HK-2 (cell line): ENCODE measurements at regions not wholly inside any gene's neighbourhood (a gene's known extent, or its start where the extent isn't known, plus 50 kb on each side); places are given as distances from the start of the nearest gene placed in this dataset.
"Not testable (repeated sequence)": the region's sequence is repeated elsewhere in the genome, so short reads cannot be mapped to it uniquely, and the experiment has no call there.

Experiments
- DNase-seq: peaks from one replicate; pipeline ENCODE4 v3.0.0-alpha.2; 2018; ENCODE audit not compliant: unreplicated experiment

DNA sequence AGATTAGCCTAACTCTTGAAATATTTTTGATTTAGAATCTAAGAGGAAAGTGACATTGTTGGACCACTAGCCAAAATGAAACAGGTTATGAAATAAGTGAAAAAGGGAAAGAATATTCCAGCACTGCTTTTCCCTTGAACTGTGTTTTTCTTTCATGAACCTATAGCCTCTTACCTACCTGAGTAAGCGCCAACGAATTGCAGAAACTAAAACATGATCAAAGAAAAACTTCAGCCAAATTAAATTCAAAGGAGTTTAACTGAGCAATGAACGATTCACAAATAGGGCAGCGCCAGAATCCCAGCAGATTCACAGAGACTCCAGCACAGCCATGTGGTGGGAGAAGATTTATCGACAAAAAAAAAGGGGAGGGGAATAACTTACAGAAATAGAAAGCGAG, 518.6 kb downstream of the PIK3C3 start:
- no peak for DNase-seq

DNA sequence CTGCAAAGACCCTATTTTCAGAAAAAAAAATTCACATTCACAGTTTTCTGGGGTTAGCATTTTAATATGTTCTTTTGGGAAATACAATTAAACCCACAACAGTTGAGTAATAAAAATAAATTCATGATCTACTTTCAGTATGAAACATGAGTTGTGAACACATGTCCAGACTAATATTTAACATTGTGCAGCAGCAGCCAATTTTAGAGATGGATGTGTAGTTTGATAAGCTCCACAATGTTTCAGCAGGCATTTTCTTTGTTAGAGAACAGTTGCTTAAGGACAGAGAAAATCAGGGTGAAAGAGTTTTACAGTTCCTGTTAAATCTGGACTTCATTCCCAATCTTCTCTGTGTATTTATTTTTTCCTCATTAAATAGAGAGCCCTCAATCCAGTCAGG, 519.5 kb downstream of the PIK3C3 start:
- DNase-seq = no peak

DNA sequence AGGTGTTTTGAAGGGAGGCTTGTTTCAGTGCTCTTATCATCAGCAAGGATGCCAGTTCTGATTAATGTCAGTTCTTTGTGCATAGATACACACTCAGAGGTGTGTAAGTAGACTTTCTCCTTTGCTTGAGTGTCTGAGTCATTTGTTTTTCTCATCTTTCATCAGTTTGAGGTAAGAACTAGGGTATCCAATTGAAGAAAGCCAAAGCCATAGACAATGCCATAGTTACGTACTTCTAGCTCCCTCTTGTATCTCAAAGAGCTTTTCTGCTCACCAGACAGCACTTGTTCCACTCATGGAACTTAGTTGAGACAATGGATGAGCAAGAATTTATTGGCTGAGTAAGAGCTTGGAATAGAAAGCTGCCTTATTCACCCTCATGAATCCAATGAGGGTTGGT, 520.1 kb downstream of the PIK3C3 start:
- DNase-seq = no peak

DNA sequence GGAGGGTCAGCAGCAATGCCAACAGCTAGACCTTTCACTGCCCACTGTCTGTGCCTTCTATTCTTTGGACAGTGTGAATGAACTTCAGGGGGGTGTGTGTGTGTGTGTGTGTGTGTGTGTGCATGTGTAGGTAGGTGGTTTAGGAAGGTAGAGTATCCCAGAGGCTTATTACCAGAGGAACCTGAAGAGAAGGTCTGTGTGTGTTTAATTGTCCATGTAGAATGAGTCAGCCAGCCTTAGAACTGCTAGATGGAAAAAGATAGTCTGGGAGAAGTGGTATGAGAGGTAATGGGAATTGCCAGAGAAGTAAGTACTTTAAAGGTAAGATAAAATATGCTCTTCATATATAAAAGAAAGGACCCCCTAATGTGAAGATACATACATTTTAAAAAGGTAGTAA, 522.2 kb downstream of the PIK3C3 start:
- DNase-seq = no peak

DNA sequence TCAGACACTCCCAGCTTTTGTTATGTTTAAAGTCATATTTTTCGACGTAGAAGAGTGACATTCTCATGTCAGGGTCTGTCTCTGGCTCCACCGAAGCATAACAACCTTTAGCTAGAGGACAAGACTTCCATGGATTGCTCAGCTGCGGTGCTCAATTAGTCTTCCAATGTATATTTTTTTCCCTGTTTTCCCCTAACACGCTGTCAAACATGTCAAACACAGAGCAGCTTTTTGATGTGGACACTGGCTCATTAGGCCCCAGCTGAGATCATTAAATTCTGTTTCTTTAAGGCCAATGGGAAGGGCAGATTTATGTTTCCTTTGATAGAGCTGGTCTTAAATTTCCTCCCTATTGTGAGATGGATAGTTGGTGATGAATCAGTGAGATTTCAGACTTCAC, 525.4 kb downstream of the PIK3C3 start:
- no peak for DNase-seq

DNA sequence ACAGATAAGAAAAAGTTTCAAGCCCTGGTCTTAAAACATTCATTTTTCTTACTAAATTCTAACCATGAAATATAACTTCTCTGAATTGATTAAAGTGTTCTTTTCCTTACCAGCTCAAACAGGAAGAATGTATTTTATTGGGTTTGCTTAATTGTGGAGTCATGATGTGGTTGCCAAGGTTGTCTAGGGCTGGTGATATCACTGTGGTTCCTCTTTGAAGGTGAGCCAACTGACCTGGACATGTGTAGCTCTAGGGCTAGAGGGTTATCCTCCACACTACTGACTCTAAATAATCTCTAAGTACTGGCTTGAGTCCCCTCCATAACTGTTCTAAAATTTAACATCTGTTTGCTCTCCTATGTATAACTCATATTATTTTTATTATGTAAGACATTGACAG, 529.6 kb downstream of the PIK3C3 start:
- no peak for DNase-seq

DNA sequence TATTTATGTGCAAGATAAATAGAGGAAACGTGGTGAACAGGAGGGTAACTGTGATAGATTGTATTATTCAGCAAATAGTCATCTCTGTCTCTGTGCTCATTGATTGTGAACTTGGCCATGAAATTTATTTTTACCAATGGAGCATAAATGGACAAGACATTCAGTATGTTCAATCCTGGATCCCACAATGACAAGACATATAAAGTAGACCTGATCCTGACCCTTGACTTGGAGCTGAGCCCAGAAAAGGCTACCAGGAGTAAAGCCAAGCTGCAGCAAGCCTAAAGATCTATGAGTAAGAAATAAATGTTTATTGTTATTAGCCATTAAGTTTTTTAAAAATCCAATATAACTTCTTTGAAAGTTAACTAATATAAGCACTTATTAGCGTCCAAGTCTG, 531.2 kb downstream of the PIK3C3 start:
- no peak for DNase-seq

DNA sequence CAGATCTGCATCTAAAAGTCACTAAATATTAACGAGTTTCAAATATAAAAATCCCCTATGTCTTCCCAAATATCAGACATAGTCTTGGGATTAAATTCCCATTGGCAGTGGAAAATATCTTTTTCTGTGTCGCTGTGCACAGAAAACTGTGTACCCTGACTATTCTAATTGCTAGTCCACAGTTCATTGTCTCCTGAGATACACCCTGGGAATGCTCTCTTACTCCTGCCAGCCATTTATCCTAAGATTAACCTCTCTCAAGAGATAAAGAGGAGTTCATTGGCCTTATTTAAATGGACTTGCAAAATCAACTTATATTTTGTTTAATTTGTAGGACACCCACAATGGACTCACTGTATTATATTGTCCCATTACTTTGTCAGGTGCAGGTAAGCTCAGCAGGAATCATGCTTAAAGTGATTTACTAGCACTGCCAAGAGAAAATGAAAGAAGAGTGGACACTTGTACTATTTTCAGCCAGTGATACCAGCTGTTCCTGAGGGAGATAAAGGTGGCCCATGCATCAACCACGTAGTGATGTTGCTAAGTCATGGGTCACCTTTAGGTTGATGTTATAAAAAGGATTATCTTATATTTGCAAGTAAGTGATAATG, 553.8 kb downstream of the PIK3C3 start:
- no peak for DNase-seq

DNA sequence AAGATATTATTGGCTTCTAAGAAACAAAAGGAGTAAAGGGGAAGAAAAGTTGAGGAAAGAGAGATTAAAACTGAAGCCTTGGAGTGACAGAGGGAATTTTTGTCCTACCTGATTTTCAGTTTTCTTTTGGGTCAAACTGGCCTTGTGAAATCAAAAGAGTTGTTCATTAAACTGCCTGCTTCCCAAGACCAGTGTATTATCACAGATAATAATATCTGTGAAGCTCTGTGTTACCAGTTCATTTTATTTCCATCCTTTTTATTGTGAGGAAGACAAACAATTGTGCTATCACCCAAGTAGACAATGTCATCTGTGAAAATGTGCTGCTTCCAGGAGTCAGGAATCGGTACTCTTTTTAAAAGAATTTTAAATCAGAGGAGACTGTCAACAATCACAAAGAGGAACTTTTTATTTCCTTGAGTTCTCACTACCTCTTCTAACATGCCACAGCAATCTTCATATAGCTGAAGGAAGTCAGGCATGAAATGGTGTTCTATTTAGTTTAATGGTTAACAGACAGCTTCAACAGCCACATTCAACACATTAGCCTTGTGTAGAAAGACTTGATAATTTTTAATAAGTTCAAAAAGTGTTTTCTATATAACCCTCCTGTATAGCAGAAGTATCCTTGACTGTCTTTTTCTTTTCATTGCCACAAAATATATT, 554.8 kb downstream of the PIK3C3 start:
- DNase-seq = no peak

DNA sequence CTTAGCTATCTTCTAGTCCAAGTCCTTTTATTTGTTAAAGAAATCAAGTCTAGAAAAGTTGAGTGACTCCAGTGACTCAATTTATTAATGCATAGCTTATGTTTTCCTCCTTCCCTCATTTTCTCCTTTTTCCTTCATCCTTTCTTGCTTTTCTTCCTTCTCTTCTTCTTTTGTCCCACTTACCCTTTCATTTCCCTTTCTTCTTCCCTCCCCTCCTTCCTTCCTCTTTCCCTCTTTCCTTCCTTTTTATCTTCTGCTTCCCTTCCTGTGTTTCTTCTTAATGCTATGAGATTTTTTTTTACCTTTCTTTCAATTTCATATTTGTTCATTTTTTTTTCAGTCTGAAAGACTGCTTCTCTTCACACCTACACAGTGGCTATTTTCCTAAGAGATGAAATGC, 555.5 kb downstream of the PIK3C3 start:
- DNase-seq = no peak

DNA sequence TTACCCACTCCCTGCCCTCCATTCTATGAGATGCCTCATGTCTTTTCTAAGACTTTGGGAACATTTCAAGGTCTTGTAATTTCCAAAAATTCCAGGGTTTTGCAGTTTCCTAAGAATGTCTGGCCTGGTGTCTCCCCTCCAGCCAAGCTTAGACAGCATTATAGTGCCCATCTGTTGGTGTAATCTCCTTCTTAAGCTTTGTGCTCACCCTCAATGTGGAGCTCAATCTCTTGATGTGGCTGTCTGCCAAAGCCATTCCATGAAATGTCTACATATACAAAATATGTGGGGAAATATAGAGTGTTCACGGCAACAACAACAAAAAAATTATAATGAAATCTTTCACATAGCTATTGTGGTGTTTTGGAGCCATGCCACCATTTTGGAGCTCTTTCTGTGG, 558.4 kb downstream of the PIK3C3 start:
- no peak for DNase-seq

DNA sequence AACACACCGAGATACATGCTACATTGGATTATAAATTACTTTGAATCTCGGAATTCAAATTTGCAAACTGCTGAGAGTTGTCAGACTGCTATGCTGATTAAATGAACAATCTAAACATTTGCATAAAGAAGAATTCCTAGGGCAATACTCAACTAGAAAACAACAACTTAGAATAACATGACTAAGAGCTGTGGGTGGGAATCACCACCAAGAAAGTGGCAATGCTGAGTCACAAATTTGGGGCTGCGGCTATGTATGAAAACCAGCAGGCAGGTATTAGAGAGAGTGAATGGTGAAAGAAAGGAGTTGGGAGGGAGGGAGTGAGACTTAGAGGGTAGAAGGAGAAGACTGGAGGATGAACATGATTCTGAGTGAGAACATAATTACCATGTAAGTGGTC, 559.5 kb downstream of the PIK3C3 start:
- peak; percentile 13 for DNase-seq

DNA sequence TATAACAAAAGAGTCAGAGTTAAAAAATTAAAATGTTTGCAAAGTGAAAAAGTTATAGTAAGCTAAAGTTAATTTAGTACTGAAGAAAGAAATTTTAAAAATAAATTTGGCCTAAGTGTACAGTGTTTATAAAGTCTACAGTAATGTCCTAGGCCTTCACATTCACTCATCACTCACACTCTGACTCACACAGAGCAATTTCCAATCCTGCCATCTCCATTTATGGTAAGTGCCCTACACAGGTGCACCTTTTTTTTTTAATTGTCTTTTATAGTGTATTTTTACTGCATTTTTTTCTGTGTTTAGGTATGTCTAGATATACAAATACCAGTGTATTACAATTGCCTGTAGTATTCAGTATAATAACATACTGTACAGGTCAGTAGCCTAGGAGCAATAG, 562.9 kb downstream of the PIK3C3 start:
- DNase-seq = no peak

DNA sequence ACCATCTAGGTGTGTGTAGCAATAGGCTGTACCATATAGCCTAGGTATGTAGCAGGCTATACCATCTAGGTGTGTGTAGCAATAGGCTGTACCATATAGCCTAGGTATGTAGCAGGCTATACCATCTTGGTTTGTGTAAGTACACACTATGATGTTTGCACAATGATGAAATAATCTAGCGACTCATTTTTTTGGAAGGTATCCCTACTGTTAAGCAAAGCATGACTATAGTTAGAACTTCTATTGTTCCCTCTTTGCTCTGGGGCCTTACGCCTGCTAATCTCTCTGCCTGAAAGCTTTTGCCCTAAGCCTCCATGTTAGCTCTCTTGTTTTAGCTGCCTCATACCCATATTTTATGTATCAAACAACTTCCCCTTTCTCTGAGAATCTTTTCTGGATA, 563.3 kb downstream of the PIK3C3 start:
- not testable (repeated sequence) for DNase-seq

DNA sequence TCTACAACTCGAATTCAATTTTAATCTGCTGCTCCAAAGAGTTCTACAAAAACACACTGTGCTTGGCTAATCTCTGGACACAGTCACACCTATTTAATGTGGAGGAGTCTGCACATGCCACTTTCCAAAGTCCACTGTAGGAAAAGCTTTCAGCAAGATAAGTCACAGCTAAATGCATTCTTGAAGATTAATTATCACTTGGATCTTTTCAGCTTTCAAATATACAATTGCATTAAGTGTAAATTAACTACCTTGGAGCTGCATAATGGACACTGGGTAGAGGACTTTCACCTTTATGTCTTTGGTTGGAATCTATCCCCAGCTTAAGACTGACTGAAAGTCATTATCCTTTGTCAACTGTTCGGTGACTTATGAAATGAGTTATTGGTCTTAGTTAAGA, 565.1 kb downstream of the PIK3C3 start:
- no peak for DNase-seq

DNA sequence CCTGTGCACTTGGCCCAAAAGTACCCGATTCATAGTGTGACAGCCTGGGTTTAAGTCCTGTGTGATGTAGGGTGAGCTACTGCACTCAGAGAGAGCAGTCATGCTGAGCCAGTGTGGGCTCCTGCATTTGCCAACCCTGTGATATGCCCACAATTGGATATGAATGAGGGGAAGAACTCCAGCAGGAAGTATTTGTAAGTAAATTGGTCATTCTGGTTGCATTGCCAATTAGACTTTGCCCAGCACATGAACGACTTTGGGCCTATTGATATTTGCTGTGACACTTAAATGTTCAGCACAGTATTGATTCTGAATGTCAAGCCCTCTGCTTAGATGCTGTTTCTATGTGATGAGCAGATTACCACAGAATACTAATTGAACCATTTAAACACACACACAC, 570.9 kb downstream of the PIK3C3 start:
- DNase-seq = no peak

DNA sequence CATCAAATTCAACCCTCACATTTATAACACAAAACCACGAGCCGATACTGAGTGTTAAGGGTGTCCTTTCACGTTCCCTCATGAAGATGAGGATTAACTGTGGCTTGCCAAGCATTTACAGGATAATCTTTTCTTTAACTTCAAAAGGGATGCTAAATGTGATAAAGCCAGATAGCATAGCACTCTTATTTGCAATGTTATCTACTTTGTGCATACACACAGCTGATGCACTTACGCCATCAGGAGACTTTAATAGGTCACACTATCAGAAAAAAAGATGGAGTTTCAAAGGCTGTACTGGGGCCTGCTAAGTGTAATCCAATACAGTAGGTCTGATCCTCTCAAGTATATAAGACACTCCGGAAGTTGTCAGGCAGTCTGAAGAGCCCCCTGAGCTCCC, 572.7 kb downstream of the PIK3C3 start:
- DNase-seq = no peak

DNA sequence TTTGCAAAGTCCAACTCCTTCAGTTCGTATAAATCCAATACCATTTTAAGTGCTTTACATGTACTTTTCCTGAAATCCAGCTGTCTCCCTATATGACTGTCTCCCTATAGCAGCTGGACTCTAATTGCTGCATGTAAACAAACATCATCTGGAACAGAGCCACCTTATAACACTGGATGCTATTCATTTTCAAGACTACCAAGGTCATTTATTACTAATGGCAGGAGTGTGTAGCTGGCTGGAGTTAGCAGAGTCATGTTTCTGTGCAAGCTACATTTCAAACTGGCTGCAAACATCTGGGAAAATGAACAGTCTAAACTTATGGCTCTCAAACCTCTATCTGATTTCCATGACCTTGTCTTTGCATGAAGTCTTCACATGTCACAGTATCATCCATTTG, 575.2 kb downstream of the PIK3C3 start:
- no peak for DNase-seq

DNA sequence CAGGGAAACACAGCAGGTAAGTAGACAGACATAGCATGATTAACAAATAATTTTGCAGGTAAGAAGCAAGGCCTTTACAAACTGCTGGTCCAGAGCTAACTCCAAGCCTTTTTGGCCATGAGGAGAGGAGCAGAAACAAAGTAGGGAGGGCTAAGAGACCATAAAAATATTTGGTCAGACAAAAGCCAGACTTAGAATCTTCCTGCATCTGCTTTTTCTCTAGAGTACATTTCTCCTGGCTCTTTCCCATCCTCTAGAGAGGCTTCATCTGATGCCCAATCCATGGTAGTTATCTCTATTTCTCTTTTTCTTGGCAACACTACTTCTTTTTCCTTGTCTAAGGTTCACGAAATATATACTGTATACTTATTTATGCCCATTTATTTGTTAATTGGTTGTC, 577.1 kb downstream of the PIK3C3 start:
- no peak for DNase-seq

DNA sequence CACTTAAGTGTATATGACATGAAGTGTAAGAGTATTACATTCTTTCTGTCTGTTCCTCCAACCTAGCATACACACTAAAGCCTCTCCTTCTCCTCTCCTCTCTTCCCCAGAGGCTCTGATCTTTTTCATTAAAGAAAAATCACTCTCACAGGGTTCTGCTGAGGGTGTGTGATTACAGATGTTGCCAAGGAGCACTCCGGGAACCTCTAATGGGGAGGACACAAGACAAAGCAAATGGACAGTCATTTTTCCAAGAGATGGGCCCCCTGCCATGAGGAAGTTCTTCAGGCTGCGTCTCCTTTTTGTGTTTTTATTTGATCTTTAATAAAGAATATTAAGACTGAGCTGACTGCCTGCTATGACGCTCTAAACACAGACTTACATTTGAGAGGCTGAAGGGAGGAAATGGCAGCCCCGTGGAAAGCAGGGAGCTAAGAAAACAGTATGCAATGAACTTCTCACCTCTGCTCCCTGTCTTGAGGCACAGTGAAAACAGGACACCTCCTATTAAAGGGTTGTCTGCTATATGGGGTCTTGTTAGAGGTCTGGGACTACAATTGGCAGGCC, 578.1 kb downstream of the PIK3C3 start:
- no peak for DNase-seq

DNA sequence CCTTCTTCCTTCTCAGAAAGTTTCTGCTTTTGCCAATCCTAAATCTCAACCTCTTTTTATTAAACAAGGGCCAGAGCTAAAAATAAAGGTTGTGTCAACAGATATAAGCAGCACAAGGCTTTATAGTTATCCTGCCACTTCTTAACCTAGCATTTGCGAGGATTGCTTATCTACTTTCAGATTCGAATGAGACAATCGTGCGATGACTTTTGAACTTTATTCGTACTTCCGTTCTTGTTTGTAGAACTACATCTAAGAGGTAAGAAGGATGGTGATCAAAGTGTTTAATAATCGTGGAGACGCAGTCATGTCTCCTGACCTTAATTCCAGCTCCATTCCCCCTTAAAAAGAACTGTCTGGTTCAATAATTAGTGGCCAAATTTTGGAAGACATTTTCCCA, 578.6 kb downstream of the PIK3C3 start:
- DNase-seq = no peak

DNA sequence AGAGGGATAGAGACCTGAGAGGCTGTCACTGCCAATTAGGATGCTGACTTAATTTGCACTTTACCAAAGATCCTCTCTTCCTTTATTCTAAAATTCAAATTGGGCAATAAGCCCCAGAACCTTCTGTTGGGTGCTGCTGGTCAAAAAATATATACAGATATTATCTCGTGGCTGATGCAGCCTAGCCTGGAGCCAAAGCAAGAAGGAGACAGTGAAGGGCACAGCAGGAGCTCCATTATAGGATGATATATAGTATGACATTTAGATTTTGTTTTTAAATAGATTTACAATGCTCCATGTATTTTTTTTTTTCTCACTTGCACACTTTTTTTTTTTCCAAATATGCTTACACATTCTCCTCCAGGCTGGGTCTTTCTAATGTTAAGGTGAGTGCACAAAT, 579.3 kb downstream of the PIK3C3 start:
- no peak for DNase-seq

DNA sequence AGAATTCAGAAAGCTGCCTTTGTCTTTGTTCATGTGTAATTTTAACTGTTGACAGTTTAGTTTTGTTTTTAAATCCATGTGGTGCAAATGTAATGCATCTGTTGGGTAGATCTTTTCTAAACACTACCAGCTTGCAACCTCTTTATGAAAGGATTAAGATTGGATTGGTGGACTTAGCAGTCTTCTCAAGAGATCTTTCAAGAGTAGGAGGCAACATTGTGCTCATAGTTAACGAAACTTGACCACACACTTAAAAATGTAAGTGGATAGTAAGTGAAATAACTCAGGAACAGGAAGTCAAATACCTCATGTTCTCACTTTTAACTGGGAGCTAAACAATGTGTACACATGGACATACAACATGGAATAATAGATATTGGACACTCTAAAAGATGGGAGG, 579.0 kb downstream of the RIT2 start:
- DNase-seq = no peak

DNA sequence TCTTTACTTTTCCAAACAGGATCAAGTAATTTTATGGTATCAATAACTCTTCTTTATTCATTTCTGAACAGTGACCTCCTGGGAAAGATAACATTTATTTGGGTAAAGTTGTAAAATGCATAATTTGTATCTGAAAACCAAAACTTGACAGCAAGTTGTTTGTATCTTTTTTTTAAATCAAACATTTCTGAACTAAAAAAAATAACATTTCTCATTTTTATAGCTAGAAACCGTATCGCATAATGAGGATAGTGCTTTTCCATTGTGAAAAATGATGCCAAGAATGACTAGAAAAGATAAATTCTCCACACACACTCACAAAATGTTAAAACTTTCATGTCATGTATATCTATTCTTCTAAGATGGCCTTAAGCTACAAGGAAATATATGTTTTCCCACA, 578.2 kb downstream of the RIT2 start:
- DNase-seq = no peak
